Tibial nerve (tissue), 4 donors: ENCODE measurements at regions not wholly inside any gene's neighbourhood (a gene's known extent, or its start where the extent isn't known, plus 50 kb on each side); places are given as distances from the start of the nearest gene placed in this dataset.

Experiments used
- CTCF ChIP-seq, 5 experiments: fragments of 200-600 bp in 3 of 5; fragments of 450-650 bp in 2 of 5; sonication (generic) in 3 of 5; IDR thresholded peaks; one replicate each; pipeline ENCODE4 v1.5.1; 2016 to 2019; ENCODE audit warnings: antibody characterized with exemption in 5 of 5, mild to moderate bottlenecking in 3 of 5, moderate library complexity in 2 of 5
- EP300 ChIP-seq, 2 donors: sonication (generic); formaldehyde crosslinking; IDR thresholded peaks; one replicate each; pipeline ENCODE4 v1.6.1; 2017; ENCODE audit warnings: antibody characterized with exemption in 2 of 2, mild to moderate bottlenecking in 1 of 2
- POLR2A ChIP-seq, 2 donors: fragments of 450-650 bp; IDR thresholded peaks; one replicate each; pipeline ENCODE4 v1.6.1; 2017; ENCODE audit warnings: antibody characterized with exemption in 2 of 2, mild to moderate bottlenecking in 2 of 2, moderate library complexity in 2 of 2

- TF ChIP-seq POLR2A (IDR thresholded peaks at IDR 0.05) (no peak), CTCF (IDR thresholded peaks at IDR 0.05) (no peak), EP300 (IDR thresholded peaks at IDR 0.05) (no peak)
Observed at GRCh38 chr4:127559981-127560380, 72.8 kb upstream of the INTU start.
